GM23248 (cell line): ENCODE measurements at regions not wholly inside any gene's neighbourhood (a gene's known extent, or its start where the extent isn't known, plus 50 kb on each side); places are given as distances from the start of the nearest gene placed in this dataset.

Experiments used
- DNase-seq: peaks from one replicate; pipeline ENCODE4 v3.0.0-alpha.2; 2015
- H2AFZ ChIP-seq: fragments of 200-600 bp; sonication (generic); 2 replicates; pipeline ENCODE4 v1.6.1; 2016; ENCODE audit warnings: antibody characterized with exemption
- H3F3A ChIP-seq: fragments of 200-600 bp; sonication (generic); 2 replicates; pipeline ENCODE4 v1.6.1; 2016; ENCODE audit warnings: mild to moderate bottlenecking, antibody characterized with exemption, mixed run types; ENCODE audit not compliant: insufficient read depth
- H3K27ac ChIP-seq: fragments of 200-600 bp; sonication (generic); 2 replicates; pipeline ENCODE4 v1.5.1; 2016; ENCODE audit warnings: mild to moderate bottlenecking
- H3K27me3 ChIP-seq: fragments of 200-600 bp; sonication (generic); replicated peaks from 2 replicates; pipeline ENCODE4 v1.6.1; 2016; ENCODE audit warnings: mild to moderate bottlenecking; ENCODE audit not compliant: insufficient read depth
- H3K36me3 ChIP-seq: fragments of 200-600 bp; sonication (generic); 2 replicates; pipeline ENCODE4 v1.6.1; 2016; ENCODE audit warnings: low read depth, mild to moderate bottlenecking
- H3K4me1 ChIP-seq: fragments of 200-600 bp; sonication (generic); 2 replicates; pipeline ENCODE4 v1.6.1; 2016; ENCODE audit warnings: mild to moderate bottlenecking; ENCODE audit not compliant: insufficient read depth
- H3K4me2 ChIP-seq: fragments of 200-600 bp; sonication (generic); one replicate; pipeline ENCODE4 v1.6.1; 2016; ENCODE audit warnings: mild to moderate bottlenecking; ENCODE audit not compliant: unreplicated experiment
- H3K4me3 ChIP-seq: fragments of 200-600 bp; sonication (generic); 2 replicates; pipeline ENCODE4 v1.5.1; 2016; ENCODE audit warnings: mild to moderate bottlenecking
- H3K79me2 ChIP-seq: fragments of 200-600 bp; sonication (generic); 2 replicates; pipeline ENCODE4 v1.6.1; 2016; ENCODE audit warnings: mild to moderate bottlenecking; ENCODE audit not compliant: insufficient read depth
- H3K9ac ChIP-seq: fragments of 200-600 bp; sonication (generic); 2 replicates; pipeline ENCODE4 v1.6.1; 2016; ENCODE audit warnings: mild to moderate bottlenecking
- H3K9me2 ChIP-seq: fragments of 200-600 bp; sonication (generic); 2 replicates; pipeline ENCODE4 v1.6.1; 2016; ENCODE audit warnings: mixed run types, mild to moderate bottlenecking, moderate library complexity; ENCODE audit not compliant: insufficient read depth
- H3K9me3 ChIP-seq: fragments of 200-600 bp; sonication (generic); one replicate; pipeline ENCODE4 v1.6.1; 2017; ENCODE audit warnings: low read depth
- H4K20me1 ChIP-seq: fragments of 200-600 bp; sonication (generic); 2 replicates; pipeline ENCODE4 v1.6.0; 2016; ENCODE audit not compliant: insufficient read depth
- EZH2 ChIP-seq: fragments of 200-600 bp; sonication (generic); IDR thresholded peaks from 2 replicates; pipeline ENCODE4 v1.6.1; 2018; ENCODE audit warnings: antibody characterized with exemption, mild to moderate bottlenecking; ENCODE audit not compliant: insufficient read depth, poor library complexity, severe bottlenecking
- EZH2phosphoT487 ChIP-seq: fragments of 200-600 bp; sonication (generic); IDR thresholded peaks from 2 replicates; pipeline ENCODE4 v1.6.1; 2018; ENCODE audit warnings: antibody characterized with exemption, moderate library complexity, mild to moderate bottlenecking, low read depth; ENCODE audit not compliant: insufficient read depth
- WGBS, 2 experiments: methylation state at CpG; one replicate each; pipeline ENCODE4 v1.1.6; 2015 to 2017; ENCODE audit warnings: low lambda C conversion rate in 2 of 2, low coverage in 1 of 2; ENCODE audit errors: missing lambda C conversion rate in 2 of 2; 5-methylcytosine and 5-hydroxymethylcytosine counted together
- in situ Hi-C: fragments of 300-500 bp; cut with MboI; formaldehyde crosslinking; loops from 2 replicates; pipeline ENCODE4 v1.15.0; 2020

DNA sequence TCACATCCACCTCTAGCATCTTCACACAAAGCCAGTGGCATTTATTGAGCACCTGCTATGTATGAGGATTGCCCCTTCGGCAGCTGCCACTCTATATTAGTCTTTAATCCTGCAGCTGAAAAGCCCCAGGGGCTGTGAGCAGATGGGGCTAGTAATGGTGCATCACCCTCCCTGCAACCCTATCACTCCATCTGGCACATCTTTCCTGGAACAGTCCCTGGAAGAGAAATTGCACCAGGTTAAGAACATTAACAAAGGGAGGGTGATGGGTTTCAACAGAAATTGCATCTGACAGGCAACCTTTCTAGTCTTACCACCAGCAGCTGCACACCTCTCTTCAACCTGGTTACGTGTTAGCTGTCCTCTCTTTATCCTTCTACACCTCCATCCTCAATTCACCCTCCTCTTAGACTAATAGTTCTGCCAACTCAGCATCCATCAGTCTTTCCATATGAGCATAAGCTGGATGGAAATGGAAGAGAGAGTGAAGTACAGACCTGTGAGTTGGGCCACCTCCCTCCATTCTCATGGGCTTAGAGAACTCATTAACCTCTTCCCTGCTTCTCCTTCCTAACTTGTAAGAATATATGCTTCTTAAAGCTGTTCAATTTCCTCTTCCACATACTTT, 168.6 kb upstream of the NEBL start:
- Histone ChIP-seq H3K9ac (no peak overlapping the region), H3K4me2 (no peak overlapping the region), H3K4me3 (no peak overlapping the region), H3K27ac (no peak overlapping the region), H3F3A (no peaks in the 10 kb centered on the region), H2AFZ (no peak overlapping the region), H3K4me1 (no peaks in the 10 kb centered on the region), H4K20me1 (no peaks in the 10 kb centered on the region), H3K9me2 (no peaks in the 10 kb centered on the region), H3K36me3 (no peaks in the 10 kb centered on the region), H3K79me2 (no peaks in the 10 kb centered on the region), H3K9me3 (no peaks in the 10 kb centered on the region), H3K27me3 (peaks cover 6% of the 10 kb centered on the region; the same call in 1 of the 2 replicates)
- 25 to 55% methylated on average over 2 of the region's 2 CpGs for WGBS, 2 experiments
- DNase-seq = no peak
- in situ Hi-C loops = no loop called here
- TF ChIP-seq EZH2 (no peak), EZH2phosphoT487 (no peak)

- H3K79me2 ChIP-seq = no peaks in the 10 kb centered on the region
- in situ Hi-C loops = no loop called here
- no peaks in the 10 kb centered on the region for H3K9me2 ChIP-seq
- TF ChIP-seq EZH2phosphoT487 = no peak
- TF ChIP-seq EZH2 = no peak
- H3K4me2 ChIP-seq = no peak overlapping the region
- no peak overlapping the region for H3K27ac ChIP-seq
- no peaks in the 10 kb centered on the region for H3K4me1 ChIP-seq
- no peaks in the 10 kb centered on the region for H3K27me3 ChIP-seq
- no peaks in the 10 kb centered on the region for H4K20me1 ChIP-seq
- no peaks in the 10 kb centered on the region for H3F3A ChIP-seq
- H3K9ac ChIP-seq = no peak overlapping the region
- H3K9me3 ChIP-seq = peaks cover 3% of the 10 kb centered on the region
- WGBS, 2 experiments = 36 to 41% methylated on average over 4 of the region's 4 CpGs
- no peak overlapping the region for H3K4me3 ChIP-seq
- no peak for DNase-seq
- H2AFZ ChIP-seq = no peak overlapping the region
- no peaks in the 10 kb centered on the region for H3K36me3 ChIP-seq
Observed at GRCh38 chr10:21061982-21062381, 164.9 kb upstream of the NEBL start.

- H3K4me1 ChIP-seq = no peaks in the 10 kb centered on the region
- H3K27me3 ChIP-seq = no peaks in the 10 kb centered on the region
- H3K4me2 ChIP-seq = no peak overlapping the region
- H3K36me3 ChIP-seq = no peaks in the 10 kb centered on the region
- H3K9me3 ChIP-seq = peaks cover 3% of the 10 kb centered on the region
- H3K4me3 ChIP-seq = no peak overlapping the region
- no peak overlapping the region for H2AFZ ChIP-seq
- H3K79me2 ChIP-seq = no peaks in the 10 kb centered on the region
- H4K20me1 ChIP-seq = no peaks in the 10 kb centered on the region
- H3K27ac ChIP-seq = no peak overlapping the region
- no peaks in the 10 kb centered on the region for H3K9me2 ChIP-seq
- no peaks in the 10 kb centered on the region for H3F3A ChIP-seq
- DNase-seq = no peak
- in situ Hi-C loops = no loop called here
- H3K9ac ChIP-seq = no peak overlapping the region
- WGBS, 2 experiments = 58 to 68% methylated on average over 2 of the region's 2 CpGs
- no peak for TF ChIP-seq EZH2phosphoT487
- TF ChIP-seq EZH2 = no peak
Observed at GRCh38 chr10:21061184-21061583, 164.1 kb upstream of the NEBL start.

DNA sequence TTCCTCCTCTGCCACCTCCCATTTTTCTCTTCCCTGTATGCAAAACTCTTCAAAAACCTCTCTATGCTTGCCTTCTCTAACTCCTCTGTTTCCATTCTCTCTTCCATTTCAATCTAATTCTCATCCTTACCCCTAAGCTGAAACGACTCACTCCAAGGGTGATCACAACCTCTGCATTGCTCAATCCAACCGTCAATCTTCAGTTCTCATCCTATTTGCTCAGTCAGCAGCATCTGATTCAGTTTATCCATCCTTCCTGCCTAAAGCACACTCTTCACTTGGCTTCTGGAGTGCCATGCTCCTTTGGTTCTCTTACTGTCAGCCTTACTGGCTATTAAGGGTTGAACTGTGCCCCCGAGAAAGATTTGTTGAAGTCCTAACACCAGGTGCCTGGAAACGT, 163.5 kb upstream of the NEBL start:
- no peaks in the 10 kb centered on the region for H4K20me1 ChIP-seq
- no peaks in the 10 kb centered on the region for H3K79me2 ChIP-seq
- DNase-seq = no peak
- 31 to 37% methylated on average over 4 of the region's 4 CpGs for WGBS, 2 experiments
- H3K36me3 ChIP-seq = no peaks in the 10 kb centered on the region
- TF ChIP-seq EZH2phosphoT487 (no peak), EZH2 (no peak)
- no peak overlapping the region for H2AFZ ChIP-seq
- no peaks in the 10 kb centered on the region for H3K27me3 ChIP-seq
- no peaks in the 10 kb centered on the region for H3K9me2 ChIP-seq
- in situ Hi-C loops = no loop called here
- no peak overlapping the region for H3K4me2 ChIP-seq
- no peaks in the 10 kb centered on the region for H3K4me1 ChIP-seq
- no peak overlapping the region for H3K27ac ChIP-seq
- no peaks in the 10 kb centered on the region for H3F3A ChIP-seq
- H3K9ac ChIP-seq = no peak overlapping the region
- peaks cover 3% of the 10 kb centered on the region for H3K9me3 ChIP-seq
- no peak overlapping the region for H3K4me3 ChIP-seq

- H3K9ac ChIP-seq = no peak overlapping the region
- H3K4me2 ChIP-seq = no peak overlapping the region
Observed at GRCh38 chr10:21057989-21058388, 160.9 kb upstream of the NEBL start.

More at GRCh38 chr10:21057989-21058388, 160.9 kb upstream of the NEBL start:
- in situ Hi-C loops = no loop called here
- no peaks in the 10 kb centered on the region for H3K27me3 ChIP-seq
- no peaks in the 10 kb centered on the region for H3K9me2 ChIP-seq
- peaks cover 3% of the 10 kb centered on the region for H3K9me3 ChIP-seq
- no peak overlapping the region for H3K4me3 ChIP-seq
- H2AFZ ChIP-seq = no peak overlapping the region
- TF ChIP-seq EZH2phosphoT487 = no peak
- no peak for TF ChIP-seq EZH2
- H3F3A ChIP-seq = no peaks in the 10 kb centered on the region
- H3K36me3 ChIP-seq = no peaks in the 10 kb centered on the region
- DNase-seq = no peak
- no peaks in the 10 kb centered on the region for H3K4me1 ChIP-seq
- H3K79me2 ChIP-seq = no peaks in the 10 kb centered on the region
- H3K27ac ChIP-seq = no peak overlapping the region
- H4K20me1 ChIP-seq = no peaks in the 10 kb centered on the region
